A549 (cell line): ENCODE measurements at regions not wholly inside any gene's neighbourhood (a gene's known extent, or its start where the extent isn't known, plus 50 kb on each side); places are given as distances from the start of the nearest gene placed in this dataset.

Experiments
- ATAC-seq, 2 experiments: fragments of 200-7000 bp in 1 of 2; fragments of >200 bp in 1 of 2; cut with Nextera tagmentation in 1 of 2; cut with Tn5 transposase in 1 of 2; 3 replicates each; pipeline versions ENCODE4 v1.8.0 to v1.9.1; 2018 to 2020; ENCODE audit warnings: mild to moderate bottlenecking in 1 of 2, moderate library complexity in 1 of 2
- CTCF ChIA-PET: fragments of 300-600 bp; sonication (Branson Sonifier 250); formaldehyde crosslinking; extraction: SDS; loops from one replicate; lab custom pipeline; 2021; ENCODE audit warnings: antibody characterized with exemption, inconsistent platforms; lab: Yijun Ruan, JAX
- POLR2A ChIA-PET: fragments of 350-600 bp; formaldehyde crosslinking; extraction: SDS; loops from one replicate; lab custom pipeline; 2021; ENCODE audit warnings: antibody characterized with exemption, inconsistent platforms; lab: Yijun Ruan, JAX
- DNase-seq, 2 experiments: peaks; one replicate each; pipeline versions ENCODE4 v3.0.0 to v3.0.0-alpha.2; 2011 to 2016; ENCODE audit warnings: low read depth in 1 of 2, low spot score in 1 of 2
- FAIRE-seq: peaks from 2 replicates; lab custom pipeline; 2011; peaks lifted over from hg19 to GRCh38; lab: Jason Lieb, UNC
- H3K27ac ChIP-seq, 2 experiments: fragments of >200 bp; sonication (Bioruptor Twin); formaldehyde crosslinking; 3 replicates each; pipeline ENCODE4 v1.5.1; 2016 to 2017
- H3K4me1 ChIP-seq: fragments of >200 bp; sonication (Bioruptor Twin); formaldehyde crosslinking; 3 replicates; pipeline ENCODE4 v1.6.1; 2016
- H3K4me2 ChIP-seq: fragments of >200 bp; sonication (Bioruptor Twin); formaldehyde crosslinking; 3 replicates; pipeline ENCODE4 v1.6.1; 2016
- H3K4me3 ChIP-seq: fragments of >200 bp; sonication (Bioruptor Twin); formaldehyde crosslinking; 3 replicates; pipeline ENCODE4 v1.5.1; 2016
- H3K9me3 ChIP-seq: fragments of >200 bp; sonication (Bioruptor Twin); formaldehyde crosslinking; 3 replicates; pipeline ENCODE4 v1.6.1; 2016
- BHLHE40 ChIP-seq: IDR thresholded peaks from 2 replicates; pipeline ENCODE4 v1.6.1; 2012; ENCODE audit warnings: low read depth, low read length, inconsistent platforms
- CBX8 ChIP-seq: fragments of 200-600 bp; sonication (generic); IDR thresholded peaks from 2 replicates; pipeline ENCODE4 v1.6.1; 2016
- EHF ChIP-seq: fragments of 250-450 bp; sonication (Bioruptor Pico); IDR thresholded peaks from 2 replicates; pipeline ENCODE4 v1.5.0; 2020; ENCODE audit warnings: mild to moderate bottlenecking
- EHMT2 ChIP-seq: fragments of 200-600 bp; sonication (generic); IDR thresholded peaks from 2 replicates; pipeline ENCODE4 v1.6.1; 2016; ENCODE audit warnings: antibody characterized with exemption, low read depth, mild to moderate bottlenecking, moderate library complexity
- EP300 ChIP-seq, 2 experiments: fragments of >200 bp; sonication (Bioruptor Twin); formaldehyde crosslinking; IDR thresholded peaks; 2 replicates in 1 of 2; 3 replicates in 1 of 2; pipeline ENCODE4 v1.6.1; 2016 to 2017
- FOSL2 ChIP-seq, 2 experiments: fragments of 450-650 bp in 1 of 2; fragments of >200 bp in 1 of 2; sonication (Bioruptor Twin) in 1 of 2; formaldehyde crosslinking; IDR thresholded peaks; 2 replicates each; pipeline versions ENCODE4 v1.5.0 to v1.6.1; 2016 to 2020; ENCODE audit warnings: mild to moderate bottlenecking in 1 of 2, moderate library complexity in 1 of 2
- HEYL ChIP-seq: fragments of 250-450 bp; sonication (Bioruptor Pico); IDR thresholded peaks from 2 replicates; pipeline ENCODE4 v1.8.0; 2021; ENCODE audit warnings: mild to moderate bottlenecking, moderate library complexity
- JUN ChIP-seq, 2 experiments: fragments of >200 bp; sonication (Bioruptor Twin); formaldehyde crosslinking; IDR thresholded peaks; 2 replicates in 1 of 2; 3 replicates in 1 of 2; pipeline ENCODE4 v1.6.1; 2016 to 2017
- NFE2L2 ChIP-seq: fragments of 150-350 bp; conservative IDR thresholded peaks from 2 replicates; pipeline ENCODE4 v1.6.1; 2014; ENCODE audit warnings: low read length
- PHF8 ChIP-seq: fragments of 200-600 bp; sonication (generic); IDR thresholded peaks from 2 replicates; pipeline ENCODE4 v1.6.1; 2016; ENCODE audit warnings: low read depth, mild to moderate bottlenecking, antibody characterized with exemption, moderate library complexity, borderline replicate concordance
- POLR2AphosphoS2 ChIP-seq: conservative IDR thresholded peaks from 2 replicates; pipeline ENCODE4 v1.6.1; 2012; ENCODE audit warnings: low read length, improper control_type of control experiment, inconsistent platforms
- ZFP36 ChIP-seq: fragments of 450-650 bp; IDR thresholded peaks from 2 replicates; pipeline ENCODE4 v1.6.1; 2014; ENCODE audit warnings: borderline replicate concordance; ENCODE audit not compliant: partially characterized antibody
- ZNF302 ChIP-seq: fragments of 250-450 bp; sonication (Bioruptor Pico); IDR thresholded peaks from 2 replicates; pipeline ENCODE4 v1.9.0; 2021; ENCODE audit warnings: inconsistent platforms, mild to moderate bottlenecking, moderate library complexity
- WGBS: methylation state at CpG from one replicate; pipeline ENCODE4 v1.1.6; 2017; ENCODE audit errors: missing lambda C conversion rate; 5-methylcytosine and 5-hydroxymethylcytosine counted together
- TF ChIP-seq, protein P1 (sequence below): fragments of >200 bp; sonication (Bioruptor Twin); formaldehyde crosslinking; IDR thresholded peaks from 2 replicates; pipeline ENCODE4 v1.6.1; 2016
- TF ChIP-seq, protein P2 (sequence below): IDR thresholded peaks from 2 replicates; pipeline ENCODE4 v1.6.1; 2012
- TF ChIP-seq, protein P3 (sequence below): fragments of 450-650 bp; IDR thresholded peaks from 2 replicates; pipeline ENCODE4 v1.6.1; 2014; ENCODE audit warnings: antibody characterized with exemption
- TF ChIP-seq, protein P4 (sequence below): fragments of 200-600 bp; sonication (generic); IDR thresholded peaks from 2 replicates; pipeline ENCODE4 v1.6.1; 2016; ENCODE audit warnings: antibody characterized with exemption, mild to moderate bottlenecking, moderate library complexity

DNA sequence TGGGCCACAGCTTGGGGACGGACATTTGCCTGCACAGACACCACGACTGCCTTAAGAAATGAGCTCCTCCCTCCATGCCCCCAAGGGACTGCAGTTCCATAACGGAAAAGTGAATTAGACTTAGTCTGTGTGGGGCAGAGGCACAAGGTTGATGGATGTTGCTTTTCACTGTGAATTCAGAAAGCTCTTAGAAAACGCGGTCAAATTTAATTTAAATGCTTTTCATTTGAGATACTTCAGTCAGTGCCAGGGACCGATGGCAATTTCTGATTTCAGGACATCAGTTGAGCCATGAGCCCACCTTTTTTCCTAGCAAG lies 356.4 kb downstream of the KIF16B start:
- no peaks in the 10 kb centered on the region for H3K4me1 ChIP-seq
- ChIA-PET CTCF (interaction anchor here (1.0 to 1.3 kb wide), 2 partner anchors 14 to 18 kb away, joined by 3 read pairs; no protein-coding TSS in a partner anchor), POLR2A (no interaction called here)
- H3K4me3 ChIP-seq, result no peak overlapping the region
- TF ChIP-seq ZFP36 (no peak), HEYL (no peak), EHF (CRISPR knock-in tag) (no peak), NFE2L2 (no peak), POLR2AphosphoS2 (no peak), EP300 (IDR thresholded peaks at IDR 0.05) (no peak), JUN (IDR thresholded peaks at IDR 0.05) (no peak), ZNF302 (CRISPR knock-in tag) (no peak), BHLHE40 (no peak), PHF8 (no peak)
- TF ChIP-seq, protein P1, sequence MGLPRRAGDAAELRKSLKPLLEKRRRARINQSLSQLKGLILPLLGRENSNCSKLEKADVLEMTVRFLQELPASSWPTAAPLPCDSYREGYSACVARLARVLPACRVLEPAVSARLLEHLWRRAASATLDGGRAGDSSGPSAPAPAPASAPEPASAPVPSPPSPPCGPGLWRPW, result no peak
- TF ChIP-seq, protein P2, sequence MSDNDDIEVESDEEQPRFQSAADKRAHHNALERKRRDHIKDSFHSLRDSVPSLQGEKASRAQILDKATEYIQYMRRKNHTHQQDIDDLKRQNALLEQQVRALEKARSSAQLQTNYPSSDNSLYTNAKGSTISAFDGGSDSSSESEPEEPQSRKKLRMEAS, result no peak
- TF ChIP-seq, protein P3, sequence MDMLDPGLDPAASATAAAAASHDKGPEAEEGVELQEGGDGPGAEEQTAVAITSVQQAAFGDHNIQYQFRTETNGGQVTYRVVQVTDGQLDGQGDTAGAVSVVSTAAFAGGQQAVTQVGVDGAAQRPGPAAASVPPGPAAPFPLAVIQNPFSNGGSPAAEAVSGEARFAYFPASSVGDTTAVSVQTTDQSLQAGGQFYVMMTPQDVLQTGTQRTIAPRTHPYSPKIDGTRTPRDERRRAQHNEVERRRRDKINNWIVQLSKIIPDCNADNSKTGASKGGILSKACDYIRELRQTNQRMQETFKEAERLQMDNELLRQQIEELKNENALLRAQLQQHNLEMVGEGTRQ, result no peak
- H3K9me3 ChIP-seq, result no peaks in the 10 kb centered on the region
- DNase-seq (no peak), FAIRE-seq (no peak), ATAC-seq (no peak)
- WGBS, result 45% methylated on average over 6 of the region's 6 CpGs
- H3K27ac ChIP-seq, result no peak overlapping the region
- no peak overlapping the region for H3K4me2 ChIP-seq

DNA sequence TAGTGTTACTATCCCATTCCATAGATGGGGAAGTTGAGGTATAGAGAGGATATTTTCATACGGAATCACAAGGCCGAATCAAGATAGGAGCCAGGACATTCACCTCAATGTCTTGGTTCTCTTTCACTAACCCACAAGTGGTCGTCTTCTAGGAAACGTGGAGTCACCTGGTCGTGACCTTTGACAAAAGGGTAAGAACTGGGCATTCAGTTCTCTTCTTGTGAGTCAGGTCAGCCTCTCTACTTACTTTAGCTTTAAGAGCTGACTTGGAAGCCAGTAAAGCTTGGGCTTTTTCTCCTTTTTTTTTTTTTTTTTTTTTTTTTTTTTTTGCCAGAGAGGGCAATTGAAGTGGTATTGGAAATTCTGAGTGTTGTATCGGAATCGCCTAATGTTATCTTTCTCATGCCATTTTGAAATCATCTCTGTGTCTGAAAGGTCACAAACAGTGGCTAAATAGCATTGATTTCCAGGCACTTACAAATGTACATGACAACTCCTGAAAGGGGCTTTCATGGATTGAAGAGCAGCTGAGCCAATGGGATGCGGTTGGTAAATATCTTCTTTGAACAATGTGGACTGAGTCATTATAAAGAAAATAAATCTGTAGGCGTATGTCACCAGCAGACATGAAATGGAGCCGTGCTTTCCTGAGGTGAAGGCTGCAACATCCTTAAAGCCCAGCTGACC lies 356.9 kb downstream of the KIF16B start:
- Histone ChIP-seq H3K4me2 (no peak overlapping the region), H3K27ac (no peak overlapping the region), H3K4me3 (no peak overlapping the region), H3K4me1 (no peaks in the 10 kb centered on the region), H3K9me3 (no peaks in the 10 kb centered on the region)
- ChIA-PET CTCF (interaction anchor here (0.6 to 1.3 kb wide), 4 partner anchors 13 to 58 kb away, joined by 3 read pairs; no protein-coding TSS in a partner anchor), POLR2A (no interaction called here)
- FAIRE-seq, result no peak
- no peak for DNase-seq
- 39% methylated on average over 10 of the region's 10 CpGs for WGBS
- no peak for TF ChIP-seq FOSL2 (IDR thresholded peaks at IDR 0.05)
- no peak for TF ChIP-seq FOSL2 (CRISPR knock-in tag; IDR thresholded peaks at IDR 0.05)
- TF ChIP-seq EHMT2, result no peak
- TF ChIP-seq CBX8, result no peak
- no peak for ATAC-seq

DNA sequence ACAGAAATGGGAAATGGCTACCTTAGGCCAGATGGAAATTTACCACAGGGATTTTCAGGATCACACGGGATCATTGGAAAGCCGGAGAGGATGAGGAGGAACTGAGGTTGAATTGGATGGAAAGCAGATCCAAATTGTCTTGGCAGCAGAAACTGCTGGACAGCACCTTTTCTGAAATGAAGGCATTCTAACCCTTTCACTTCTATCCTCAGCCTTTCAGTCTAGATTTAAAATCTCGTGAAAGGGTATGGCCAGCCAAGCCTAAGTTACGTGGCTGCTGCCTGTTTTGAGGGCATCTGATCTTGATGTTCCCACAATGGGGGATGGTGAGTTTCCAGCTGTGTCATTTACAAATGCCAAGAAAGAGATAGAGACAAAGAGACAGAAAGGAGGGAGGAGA lies 358.2 kb downstream of the KIF16B start:
- TF ChIP-seq, protein P3, result no peak
- TF ChIP-seq, protein P4, sequence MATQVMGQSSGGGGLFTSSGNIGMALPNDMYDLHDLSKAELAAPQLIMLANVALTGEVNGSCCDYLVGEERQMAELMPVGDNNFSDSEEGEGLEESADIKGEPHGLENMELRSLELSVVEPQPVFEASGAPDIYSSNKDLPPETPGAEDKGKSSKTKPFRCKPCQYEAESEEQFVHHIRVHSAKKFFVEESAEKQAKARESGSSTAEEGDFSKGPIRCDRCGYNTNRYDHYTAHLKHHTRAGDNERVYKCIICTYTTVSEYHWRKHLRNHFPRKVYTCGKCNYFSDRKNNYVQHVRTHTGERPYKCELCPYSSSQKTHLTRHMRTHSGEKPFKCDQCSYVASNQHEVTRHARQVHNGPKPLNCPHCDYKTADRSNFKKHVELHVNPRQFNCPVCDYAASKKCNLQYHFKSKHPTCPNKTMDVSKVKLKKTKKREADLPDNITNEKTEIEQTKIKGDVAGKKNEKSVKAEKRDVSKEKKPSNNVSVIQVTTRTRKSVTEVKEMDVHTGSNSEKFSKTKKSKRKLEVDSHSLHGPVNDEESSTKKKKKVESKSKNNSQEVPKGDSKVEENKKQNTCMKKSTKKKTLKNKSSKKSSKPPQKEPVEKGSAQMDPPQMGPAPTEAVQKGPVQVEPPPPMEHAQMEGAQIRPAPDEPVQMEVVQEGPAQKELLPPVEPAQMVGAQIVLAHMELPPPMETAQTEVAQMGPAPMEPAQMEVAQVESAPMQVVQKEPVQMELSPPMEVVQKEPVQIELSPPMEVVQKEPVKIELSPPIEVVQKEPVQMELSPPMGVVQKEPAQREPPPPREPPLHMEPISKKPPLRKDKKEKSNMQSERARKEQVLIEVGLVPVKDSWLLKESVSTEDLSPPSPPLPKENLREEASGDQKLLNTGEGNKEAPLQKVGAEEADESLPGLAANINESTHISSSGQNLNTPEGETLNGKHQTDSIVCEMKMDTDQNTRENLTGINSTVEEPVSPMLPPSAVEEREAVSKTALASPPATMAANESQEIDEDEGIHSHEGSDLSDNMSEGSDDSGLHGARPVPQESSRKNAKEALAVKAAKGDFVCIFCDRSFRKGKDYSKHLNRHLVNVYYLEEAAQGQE, result peak; percentile 72; the same call in 1 of the 2 replicates
- no peak overlapping the region for H3K27ac ChIP-seq
- H3K9me3 ChIP-seq, result no peaks in the 10 kb centered on the region
- ChIA-PET POLR2A (no interaction called here), CTCF (no interaction called here)
- ATAC-seq (no peak), FAIRE-seq (no peak), DNase-seq (no peak)
- H3K4me1 ChIP-seq, result no peaks in the 10 kb centered on the region
- H3K4me2 ChIP-seq, result no peak overlapping the region
- WGBS, result 13% methylated on average over 4 of the region's 4 CpGs
- H3K4me3 ChIP-seq, result no peak overlapping the region
